ENCODE measurements at regions not wholly inside any gene's neighbourhood (a gene's known extent, or its start where the extent isn't known, plus 50 kb on each side); places are given as distances from the start of the nearest gene placed in this dataset.

- peaks cover 4% of the 10 kb centered on the region for H3K9me3 ChIP-seq (replicated peaks; ENCODE audit: control insufficient read depth, insufficient read depth, low read length)
- no peaks in the 10 kb centered on the region for H3K27me3 ChIP-seq (ENCODE audit: control insufficient read depth in 2 of 2, insufficient read depth in 2 of 2, low read length in 2 of 2)
- no peak overlapping the region for H3K4me3 ChIP-seq (replicated peaks in 1 of 3; ENCODE audit: insufficient read depth in 1 of 3, low read depth in 1 of 3, low read length in 3 of 3)
- BruUV-seq (replicated peaks) = no TSS peak
- no peak overlapping the region for H3K27ac ChIP-seq (ENCODE audit: insufficient read depth, low read depth, low read length)
- H2AFZ ChIP-seq (ENCODE audit: low read depth, low read length) = no peak overlapping the region
- no peaks in the 10 kb centered on the region for H3K36me3 ChIP-seq (ENCODE audit: control insufficient read depth in 2 of 2, extremely low read depth in 1 of 2, insufficient read depth in 2 of 2, low read length in 2 of 2)
- dilution Hi-C loops (cut with MboI; ENCODE audit: extremely low pct_ligation_motif_present, low sequenced_read_pairs) = no loop called here
- no peak overlapping the region for H3K4me2 ChIP-seq (ENCODE audit: insufficient read depth, low read length)
- H3K4me1 ChIP-seq (ENCODE audit: control insufficient read depth, extremely low read depth, insufficient read depth, low read length) = no peaks in the 10 kb centered on the region
- TF ChIP-seq FOS (IDR thresholded peaks at IDR 0.05; ENCODE audit: borderline replicate concordance, insufficient read depth, low read length) (no peak), POLR2AphosphoS5 (IDR thresholded peaks at IDR 0.05; ENCODE audit: insufficient read depth, low read depth, low read length) (no peak), MYC (IDR thresholded peaks at IDR 0.05; ENCODE audit: low read depth, low read length) (no peak), GATA2 (IDR thresholded peaks at IDR 0.05; ENCODE audit: insufficient read depth, insufficient read length, low read depth, low read length) (no peak), JUN (IDR thresholded peaks at IDR 0.05; ENCODE audit: borderline replicate concordance, insufficient read depth, insufficient read length, low read depth) (no peak), POLR2A (IDR thresholded peaks at IDR 0.05; ENCODE audit: low read depth, low read length) (no peak), EZH2 (IDR thresholded peaks at IDR 0.05; ENCODE audit: borderline replicate concordance, low read depth, low read length, severe bottlenecking) (no peak)
- DNase-seq (ENCODE audit: low read depth, low spot score) (no peak), FAIRE-seq (no peak)
- CTCF ChIA-PET = no interaction called here
- POLR2A ChIA-PET = no interaction called here
- no peaks in the 10 kb centered on the region for H3K9me1 ChIP-seq (replicated peaks; ENCODE audit: control insufficient read depth, extremely low read depth, insufficient read depth, low read length)
- no peaks in the 10 kb centered on the region for H3K79me2 ChIP-seq (ENCODE audit: control insufficient read depth, insufficient read depth, low read length)
- intact Hi-C loops (cut with micrococcal nuclease) = no loop called here
- H4K20me1 ChIP-seq (replicated peaks; ENCODE audit: control insufficient read depth, extremely low read depth, insufficient read depth, low read length) = no peaks in the 10 kb centered on the region
- H3K9ac ChIP-seq (replicated peaks; ENCODE audit: extremely low read depth, insufficient read depth, low read length) = no peak overlapping the region
Observed at GRCh38 chr2:239561446-239562001, 160.7 kb upstream of the HDAC4 start.

GRCh38 chr2:239559417-239560261 is 158.8 kb upstream of the HDAC4 start:
- ChIA-PET CTCF (no interaction called here), POLR2A (no interaction called here)
- TF ChIP-seq MAX (IDR thresholded peaks at IDR 0.05; ENCODE audit: insufficient read depth, insufficient read length) (no peak), JUN (IDR thresholded peaks at IDR 0.05; ENCODE audit: borderline replicate concordance, insufficient read depth, insufficient read length, low read depth) (no peak), FOS (IDR thresholded peaks at IDR 0.05; ENCODE audit: borderline replicate concordance, insufficient read depth, low read length) (no peak), EZH2 (IDR thresholded peaks at IDR 0.05; ENCODE audit: borderline replicate concordance, low read depth, low read length, severe bottlenecking) (no peak), CTCF (IDR thresholded peaks at IDR 0.05; ENCODE audit: extremely low read depth in 1 of 2, insufficient read depth in 1 of 2, low read depth in 1 of 2, low read length in 2 of 2) (no peak)
- H2AFZ ChIP-seq (ENCODE audit: low read depth, low read length) = no peak overlapping the region
- H3K4me1 ChIP-seq (ENCODE audit: control insufficient read depth, extremely low read depth, insufficient read depth, low read length) = no peaks in the 10 kb centered on the region
- no peaks in the 10 kb centered on the region for H4K20me1 ChIP-seq (replicated peaks; ENCODE audit: control insufficient read depth, extremely low read depth, insufficient read depth, low read length)
- FAIRE-seq (no peak), DNase-seq (ENCODE audit: low read depth, low spot score) (no peak)
- no peaks in the 10 kb centered on the region for H3K79me2 ChIP-seq (ENCODE audit: control insufficient read depth, insufficient read depth, low read length)
- no peaks in the 10 kb centered on the region for H3K9me1 ChIP-seq (replicated peaks; ENCODE audit: control insufficient read depth, extremely low read depth, insufficient read depth, low read length)
- dilution Hi-C loops (cut with MboI; ENCODE audit: extremely low pct_ligation_motif_present, low sequenced_read_pairs) = no loop called here
- no peak overlapping the region for H3K4me2 ChIP-seq (ENCODE audit: insufficient read depth, low read length)
- intact Hi-C loops (cut with micrococcal nuclease) = no loop called here
- no peaks in the 10 kb centered on the region for H3K36me3 ChIP-seq (ENCODE audit: control insufficient read depth in 2 of 2, extremely low read depth in 1 of 2, insufficient read depth in 2 of 2, low read length in 2 of 2)
- H3K4me3 ChIP-seq (replicated peaks in 1 of 3; ENCODE audit: insufficient read depth in 1 of 3, low read depth in 1 of 3, low read length in 3 of 3) = no peak overlapping the region
- BruUV-seq (replicated peaks) = no TSS peak
- H3K9ac ChIP-seq (replicated peaks; ENCODE audit: extremely low read depth, insufficient read depth, low read length) = no peak overlapping the region
- peaks cover 2% of the 10 kb centered on the region for H3K9me3 ChIP-seq (replicated peaks; ENCODE audit: control insufficient read depth, insufficient read depth, low read length)
- no peak overlapping the region for H3K27ac ChIP-seq (ENCODE audit: insufficient read depth, low read depth, low read length)
- H3K27me3 ChIP-seq (ENCODE audit: control insufficient read depth in 2 of 2, insufficient read depth in 2 of 2, low read length in 2 of 2) = no peaks in the 10 kb centered on the region
